ENCODE measurements at regions not wholly inside any gene's neighbourhood (a gene's known extent, or its start where the extent isn't known, plus 50 kb on each side); places are given as distances from the start of the nearest gene placed in this dataset.
A peak's percentile ranks its signal among the peaks of the same experiment; 100 is the strongest.

DNA sequence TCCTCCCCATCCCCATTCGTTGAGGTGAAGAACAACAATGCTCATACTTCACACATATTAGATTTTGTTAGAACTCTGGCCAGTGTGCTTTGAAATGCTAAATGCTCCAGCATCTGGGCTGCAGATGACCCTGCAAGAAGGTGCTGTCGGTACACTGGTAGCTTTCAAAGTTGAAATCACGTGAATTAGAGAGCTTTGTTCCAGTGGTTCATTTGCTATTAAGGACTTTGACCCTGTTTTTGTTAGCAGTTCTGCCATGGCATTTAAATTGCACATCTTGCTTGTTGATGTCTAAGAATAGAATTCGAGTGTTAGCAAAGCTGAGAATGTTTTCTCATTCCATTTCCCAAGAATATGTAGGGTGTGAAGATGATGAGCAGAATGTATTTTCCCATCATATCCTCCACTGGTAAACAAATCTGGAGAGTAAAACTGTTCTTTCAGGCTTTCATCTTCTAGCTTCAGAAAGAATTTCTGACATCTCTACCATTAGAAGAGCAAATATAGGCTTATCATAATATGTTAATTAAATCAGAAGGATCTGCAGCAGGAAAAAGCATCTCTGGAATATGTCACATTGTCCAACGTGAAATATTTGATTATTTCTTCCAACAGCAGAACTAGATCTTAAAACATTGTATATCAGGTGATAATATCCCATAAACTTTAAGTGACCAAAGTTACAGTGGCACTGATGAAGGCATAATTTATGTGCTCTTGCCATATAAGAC lies 98.8 kb upstream of the PDE3A start:
- no peaks in the 10 kb centered on the region for H3K27me3 ChIP-seq (ENCODE audit: control insufficient read depth in 1 of 2, insufficient read depth in 2 of 2, low read length in 2 of 2)
- no peaks in the 10 kb centered on the region for H3K9me3 ChIP-seq (ENCODE audit: control insufficient read depth in 2 of 2, low read length in 2 of 2)
- H3K9ac ChIP-seq (ENCODE audit: low read length in 2 of 2), result no peak overlapping the region
- peaks cover 14% of the 10 kb centered on the region for H3K4me1 ChIP-seq (ENCODE audit: control insufficient read depth, insufficient read depth, low read length)
- H3K4me3 ChIP-seq (ENCODE audit: low read length in 2 of 2), result no peak overlapping the region
- H3K36me3 ChIP-seq (ENCODE audit: control insufficient read depth in 2 of 2, insufficient read depth in 2 of 2, low read length in 2 of 2), result no peaks in the 10 kb centered on the region
- H3K27ac ChIP-seq (ENCODE audit: low read length), result no peak overlapping the region

DNA sequence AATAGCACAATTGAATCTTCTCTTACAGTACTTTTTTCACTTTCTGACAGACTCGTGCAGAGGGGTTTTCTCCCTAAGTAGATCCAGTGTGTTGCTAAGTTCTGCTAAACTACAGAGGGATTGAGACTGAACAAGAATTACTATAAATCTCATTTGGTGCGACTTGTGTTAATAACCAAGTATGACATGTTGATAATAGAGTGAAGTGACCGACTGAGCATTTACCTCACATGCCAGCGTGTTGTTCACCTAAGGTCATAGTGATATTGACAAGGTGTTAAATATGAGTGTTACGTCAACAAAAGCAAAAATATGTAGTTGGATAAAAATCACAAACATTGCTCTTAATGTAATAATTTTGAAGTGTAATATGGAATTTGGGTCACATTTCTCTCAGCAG lies 97.8 kb upstream of the PDE3A start:
- no peak overlapping the region for H3K9ac ChIP-seq (ENCODE audit: low read length in 2 of 2)
- no peaks in the 10 kb centered on the region for H3K36me3 ChIP-seq (ENCODE audit: control insufficient read depth in 2 of 2, insufficient read depth in 2 of 2, low read length in 2 of 2)
- H3K27ac ChIP-seq (ENCODE audit: low read length), result no peak overlapping the region
- H3K9me3 ChIP-seq (ENCODE audit: control insufficient read depth in 2 of 2, low read length in 2 of 2), result no peaks in the 10 kb centered on the region
- peaks cover 14% of the 10 kb centered on the region for H3K4me1 ChIP-seq (ENCODE audit: control insufficient read depth, insufficient read depth, low read length)
- no peak overlapping the region for H3K4me3 ChIP-seq (ENCODE audit: low read length in 2 of 2)
- no peaks in the 10 kb centered on the region for H3K27me3 ChIP-seq (ENCODE audit: control insufficient read depth in 1 of 2, insufficient read depth in 2 of 2, low read length in 2 of 2)

DNA sequence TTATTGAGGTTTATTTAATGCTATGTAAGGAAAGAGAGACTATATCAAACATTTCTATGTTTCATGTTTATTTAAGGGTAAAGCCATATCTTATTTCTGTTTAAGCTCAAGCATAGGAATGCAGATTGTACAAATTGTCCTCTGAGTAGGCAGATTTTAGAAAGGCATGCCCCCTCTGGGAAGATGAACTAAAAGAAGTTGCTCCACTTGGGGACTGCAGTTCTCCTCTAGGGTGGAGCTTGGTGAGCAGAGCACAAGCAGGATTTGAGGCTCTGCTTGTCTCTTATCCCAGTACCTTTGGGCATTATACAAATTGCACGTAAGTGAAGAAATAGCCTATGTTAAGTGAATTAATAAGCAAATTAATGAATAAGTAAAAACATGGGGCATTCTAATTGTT lies 96.2 kb upstream of the PDE3A start:
- Histone ChIP-seq H3K9ac (ENCODE audit: low read length in 2 of 2) (no peak overlapping the region), H3K4me1 (ENCODE audit: control insufficient read depth, insufficient read depth, low read length) (peaks cover 14% of the 10 kb centered on the region), H3K9me3 (ENCODE audit: control insufficient read depth in 2 of 2, low read length in 2 of 2) (no peaks in the 10 kb centered on the region), H3K36me3 (ENCODE audit: control insufficient read depth in 2 of 2, insufficient read depth in 2 of 2, low read length in 2 of 2) (no peaks in the 10 kb centered on the region), H3K4me3 (ENCODE audit: low read length in 2 of 2) (no peak overlapping the region), H3K27me3 (ENCODE audit: control insufficient read depth in 1 of 2, insufficient read depth in 2 of 2, low read length in 2 of 2) (no peaks in the 10 kb centered on the region), H3K27ac (ENCODE audit: low read length) (no peak overlapping the region)

DNA sequence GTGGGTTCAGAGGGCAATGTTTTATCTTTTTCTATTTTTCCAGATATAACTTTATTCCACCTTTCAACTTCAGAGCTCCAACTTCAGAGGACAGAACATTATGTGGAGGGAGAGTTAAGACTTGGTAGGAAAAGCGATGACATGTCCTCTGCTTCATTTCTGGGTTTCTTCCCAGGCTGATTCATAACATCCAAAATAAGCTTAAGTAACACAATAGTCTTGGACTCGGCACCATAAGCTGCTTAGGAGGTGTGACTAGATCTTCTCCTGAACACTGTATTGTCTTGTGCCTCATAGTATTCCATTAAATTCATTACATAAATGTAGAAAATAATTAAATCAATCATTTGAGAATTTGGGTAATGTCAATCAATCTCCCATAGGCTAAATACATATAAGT lies 95.5 kb upstream of the PDE3A start:
- H3K9me3 ChIP-seq (ENCODE audit: control insufficient read depth in 2 of 2, low read length in 2 of 2), result no peaks in the 10 kb centered on the region
- no peak overlapping the region for H3K27ac ChIP-seq (ENCODE audit: low read length)
- peaks cover 14% of the 10 kb centered on the region for H3K4me1 ChIP-seq (ENCODE audit: control insufficient read depth, insufficient read depth, low read length)
- no peak overlapping the region for H3K4me3 ChIP-seq (ENCODE audit: low read length in 2 of 2)
- H3K27me3 ChIP-seq (ENCODE audit: control insufficient read depth in 1 of 2, insufficient read depth in 2 of 2, low read length in 2 of 2), result no peaks in the 10 kb centered on the region
- H3K36me3 ChIP-seq (ENCODE audit: control insufficient read depth in 2 of 2, insufficient read depth in 2 of 2, low read length in 2 of 2), result no peaks in the 10 kb centered on the region
- H3K9ac ChIP-seq (ENCODE audit: low read length in 2 of 2), result no peak overlapping the region

DNA sequence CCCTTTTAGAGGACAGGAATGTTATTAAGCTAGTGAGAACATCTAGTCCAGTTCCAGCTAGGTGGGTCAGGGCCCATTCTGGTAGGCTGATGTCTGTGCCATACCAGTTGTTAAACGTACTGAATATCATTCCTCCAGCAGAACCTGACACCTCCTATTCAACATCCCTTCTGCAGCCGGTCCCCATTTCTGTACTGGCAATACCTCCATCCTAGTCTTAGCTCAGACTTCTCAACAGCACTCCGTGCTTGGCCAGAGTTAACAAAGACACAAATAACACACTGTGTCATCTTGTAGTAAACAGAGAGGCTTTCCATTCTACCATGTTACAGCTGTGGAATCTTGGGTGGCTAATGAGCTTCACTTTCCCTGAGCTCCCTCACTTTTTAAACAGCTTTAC lies 94.3 kb upstream of the PDE3A start:
- H3K27ac ChIP-seq (ENCODE audit: low read length), result peak overlapping the region; percentile 18
- no peak overlapping the region for H3K9ac ChIP-seq (ENCODE audit: low read length in 2 of 2)
- peaks cover 14% of the 10 kb centered on the region for H3K4me1 ChIP-seq (ENCODE audit: control insufficient read depth, insufficient read depth, low read length)
- H3K4me3 ChIP-seq (ENCODE audit: low read length in 2 of 2), result no peak overlapping the region
- no peaks in the 10 kb centered on the region for H3K9me3 ChIP-seq (ENCODE audit: control insufficient read depth in 2 of 2, low read length in 2 of 2)
- no peaks in the 10 kb centered on the region for H3K27me3 ChIP-seq (ENCODE audit: control insufficient read depth in 1 of 2, insufficient read depth in 2 of 2, low read length in 2 of 2)
- H3K36me3 ChIP-seq (ENCODE audit: control insufficient read depth in 2 of 2, insufficient read depth in 2 of 2, low read length in 2 of 2), result no peaks in the 10 kb centered on the region

DNA sequence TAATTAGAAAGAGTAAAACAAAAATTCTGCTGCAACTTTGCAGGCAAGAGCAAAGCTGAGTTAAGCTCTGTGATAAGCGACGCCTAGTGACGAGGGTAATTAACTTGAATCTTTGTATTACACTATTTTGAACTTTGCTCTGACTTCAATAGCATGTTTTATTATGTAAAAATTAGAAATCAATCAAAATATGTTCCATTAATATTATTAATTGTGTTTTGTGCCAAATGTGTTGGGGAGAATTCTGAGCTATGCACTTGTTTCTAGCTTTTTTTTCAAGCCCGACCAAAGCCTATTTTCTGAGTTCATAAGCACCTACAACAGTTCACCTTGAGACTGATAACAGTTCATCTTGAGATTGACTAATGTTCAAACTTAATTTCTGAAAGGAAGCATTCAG lies 90.1 kb upstream of the PDE3A start:
- Histone ChIP-seq H3K36me3 (ENCODE audit: control insufficient read depth in 2 of 2, insufficient read depth in 2 of 2, low read length in 2 of 2) (no peaks in the 10 kb centered on the region), H3K9ac (ENCODE audit: low read length in 2 of 2) (no peak overlapping the region), H3K27ac (ENCODE audit: low read length) (no peak overlapping the region), H3K9me3 (ENCODE audit: control insufficient read depth in 2 of 2, low read length in 2 of 2) (no peaks in the 10 kb centered on the region), H3K27me3 (ENCODE audit: control insufficient read depth in 1 of 2, insufficient read depth in 2 of 2, low read length in 2 of 2) (no peaks in the 10 kb centered on the region), H3K4me3 (ENCODE audit: low read length in 2 of 2) (no peak overlapping the region), H3K4me1 (ENCODE audit: control insufficient read depth, insufficient read depth, low read length) (peaks cover 3% of the 10 kb centered on the region)

DNA sequence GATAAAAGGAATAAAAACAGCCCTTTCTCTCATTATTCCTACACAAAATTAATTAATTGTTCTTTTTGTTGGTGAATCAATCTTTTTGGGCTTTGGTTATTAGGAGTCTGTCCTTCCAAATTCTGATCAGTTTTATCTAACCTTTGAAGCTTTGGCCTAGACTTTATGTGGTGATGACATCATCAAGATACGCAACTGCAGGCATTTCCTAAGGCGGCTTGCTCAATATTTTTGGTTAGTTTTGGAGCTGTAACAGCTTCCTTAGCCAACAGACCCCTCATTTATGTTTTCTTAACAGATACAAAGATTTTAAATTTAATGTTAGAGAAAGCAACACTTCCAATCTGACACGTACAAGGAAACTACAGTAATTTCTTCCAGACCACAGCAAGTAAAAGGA lies 87.8 kb upstream of the PDE3A start:
- Histone ChIP-seq H3K4me3 (ENCODE audit: low read length in 2 of 2) (no peak overlapping the region), H3K27me3 (ENCODE audit: control insufficient read depth in 1 of 2, insufficient read depth in 2 of 2, low read length in 2 of 2) (no peaks in the 10 kb centered on the region), H3K27ac (ENCODE audit: low read length) (no peak overlapping the region), H3K4me1 (ENCODE audit: control insufficient read depth, insufficient read depth, low read length) (no peaks in the 10 kb centered on the region), H3K36me3 (ENCODE audit: control insufficient read depth in 2 of 2, insufficient read depth in 2 of 2, low read length in 2 of 2) (no peaks in the 10 kb centered on the region), H3K9me3 (ENCODE audit: control insufficient read depth in 2 of 2, low read length in 2 of 2) (no peaks in the 10 kb centered on the region), H3K9ac (ENCODE audit: low read length in 2 of 2) (no peak overlapping the region)

DNA sequence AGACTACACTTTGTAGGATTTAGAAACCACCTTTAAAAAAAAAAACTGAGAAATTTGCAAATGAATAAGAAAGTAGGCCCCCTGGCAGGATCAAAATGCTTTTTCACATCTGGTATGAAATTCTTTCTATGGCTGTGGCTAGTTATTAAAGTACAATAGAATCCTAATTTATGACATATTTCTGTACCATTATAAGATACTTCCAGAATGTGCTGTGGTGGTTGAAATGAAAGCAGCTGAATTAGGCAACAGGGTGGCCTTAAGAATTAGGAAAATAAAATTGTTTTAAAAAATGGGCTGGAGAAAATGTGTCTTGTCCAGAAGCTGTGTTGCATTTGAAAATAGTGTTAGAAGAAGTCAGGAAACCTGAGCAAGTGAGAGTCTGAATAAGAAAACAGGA lies 85.9 kb upstream of the PDE3A start:
- Histone ChIP-seq H3K4me3 (ENCODE audit: low read length in 2 of 2) (no peak overlapping the region), H3K27ac (ENCODE audit: low read length) (no peak overlapping the region), H3K27me3 (ENCODE audit: control insufficient read depth in 1 of 2, insufficient read depth in 2 of 2, low read length in 2 of 2) (no peaks in the 10 kb centered on the region), H3K4me1 (ENCODE audit: control insufficient read depth, insufficient read depth, low read length) (no peaks in the 10 kb centered on the region), H3K9ac (ENCODE audit: low read length in 2 of 2) (no peak overlapping the region), H3K9me3 (ENCODE audit: control insufficient read depth in 2 of 2, low read length in 2 of 2) (no peaks in the 10 kb centered on the region), H3K36me3 (ENCODE audit: control insufficient read depth in 2 of 2, insufficient read depth in 2 of 2, low read length in 2 of 2) (no peaks in the 10 kb centered on the region)

DNA sequence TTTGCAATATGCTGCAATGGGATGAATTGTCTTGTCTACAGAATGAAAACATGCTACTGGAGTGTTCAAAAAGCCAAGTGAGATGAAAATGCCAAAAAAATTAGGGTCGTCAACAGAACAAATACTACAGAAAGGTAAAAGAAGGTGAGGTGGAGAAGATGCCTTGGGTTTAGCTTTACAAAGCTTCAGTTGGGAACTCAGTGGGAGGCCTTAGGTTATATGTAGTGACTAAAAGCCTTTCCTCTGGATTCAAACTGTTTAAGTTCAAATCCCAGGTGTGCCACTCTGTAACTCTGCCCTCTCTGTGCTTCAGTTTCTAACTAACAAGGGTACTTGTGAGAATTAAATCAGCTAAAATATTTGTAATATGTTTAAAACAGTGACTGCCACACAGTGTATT lies 84.9 kb upstream of the PDE3A start:
- Histone ChIP-seq H3K4me1 (ENCODE audit: control insufficient read depth, insufficient read depth, low read length) (no peaks in the 10 kb centered on the region), H3K9ac (ENCODE audit: low read length in 2 of 2) (no peak overlapping the region), H3K9me3 (ENCODE audit: control insufficient read depth in 2 of 2, low read length in 2 of 2) (no peaks in the 10 kb centered on the region), H3K27me3 (ENCODE audit: control insufficient read depth in 1 of 2, insufficient read depth in 2 of 2, low read length in 2 of 2) (no peaks in the 10 kb centered on the region), H3K36me3 (ENCODE audit: control insufficient read depth in 2 of 2, insufficient read depth in 2 of 2, low read length in 2 of 2) (no peaks in the 10 kb centered on the region), H3K27ac (ENCODE audit: low read length) (no peak overlapping the region), H3K4me3 (ENCODE audit: low read length in 2 of 2) (no peak overlapping the region)

DNA sequence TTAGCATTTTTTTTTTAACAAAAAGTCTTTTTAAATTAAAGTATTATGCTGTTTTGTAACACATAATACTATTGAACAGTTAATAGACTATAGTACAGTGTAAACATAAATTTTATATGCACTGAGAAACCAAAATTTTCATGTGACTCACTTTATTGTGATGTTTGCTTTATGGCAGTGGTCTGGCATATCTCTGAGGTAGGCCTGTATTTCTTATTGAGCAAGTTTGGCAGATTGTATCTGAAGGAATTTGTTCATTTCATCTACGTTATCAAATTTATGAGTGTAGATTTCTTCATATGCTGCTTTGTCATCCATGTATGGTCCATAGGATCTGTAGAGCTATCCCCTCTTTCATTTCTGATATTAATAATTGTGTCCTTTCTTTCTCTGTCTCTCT lies 78.8 kb upstream of the PDE3A start:
- Histone ChIP-seq H3K27me3 (ENCODE audit: control insufficient read depth in 1 of 2, insufficient read depth in 2 of 2, low read length in 2 of 2) (no peaks in the 10 kb centered on the region), H3K27ac (ENCODE audit: low read length) (no peak overlapping the region)

DNA sequence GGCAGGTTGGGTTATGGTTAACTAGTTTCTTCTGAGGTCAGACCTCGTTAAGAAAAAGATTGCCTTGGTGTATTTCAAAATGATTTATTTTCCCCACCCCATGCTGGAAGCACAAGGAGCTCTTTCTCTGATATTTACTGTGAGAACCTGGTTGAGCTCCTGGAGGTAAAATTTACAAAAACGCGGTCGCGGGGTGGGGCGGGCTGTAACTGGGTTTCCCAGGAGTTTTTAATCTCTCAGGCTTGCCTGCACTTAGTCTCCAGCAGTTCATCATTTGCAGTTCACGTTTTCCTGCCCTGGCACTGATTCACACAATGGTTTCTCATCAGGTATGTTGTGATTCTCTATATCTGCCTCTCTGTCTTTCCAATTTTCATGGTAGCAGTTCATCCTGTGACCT lies 67.9 kb upstream of the PDE3A start:
- no peak overlapping the region for H3K4me3 ChIP-seq (ENCODE audit: low read length in 2 of 2)
- no peaks in the 10 kb centered on the region for H3K36me3 ChIP-seq (ENCODE audit: control insufficient read depth in 2 of 2, insufficient read depth in 2 of 2, low read length in 2 of 2)
- H3K27ac ChIP-seq (ENCODE audit: low read length), result no peak overlapping the region
- no peak overlapping the region for H3K9ac ChIP-seq (ENCODE audit: low read length in 2 of 2)
- no peaks in the 10 kb centered on the region for H3K4me1 ChIP-seq (ENCODE audit: control insufficient read depth, insufficient read depth, low read length)
- H3K9me3 ChIP-seq (ENCODE audit: control insufficient read depth in 2 of 2, low read length in 2 of 2), result no peaks in the 10 kb centered on the region
- H3K27me3 ChIP-seq (ENCODE audit: control insufficient read depth in 1 of 2, insufficient read depth in 2 of 2, low read length in 2 of 2), result no peaks in the 10 kb centered on the region

More for the DNA sequence above, 78.8 kb upstream of the PDE3A start:
- no peak overlapping the region for H3K9ac ChIP-seq (ENCODE audit: low read length in 2 of 2)
- no peaks in the 10 kb centered on the region for H3K9me3 ChIP-seq (ENCODE audit: control insufficient read depth in 2 of 2, low read length in 2 of 2)
- no peaks in the 10 kb centered on the region for H3K36me3 ChIP-seq (ENCODE audit: control insufficient read depth in 2 of 2, insufficient read depth in 2 of 2, low read length in 2 of 2)
- H3K4me3 ChIP-seq (ENCODE audit: low read length in 2 of 2), result no peak overlapping the region
- no peaks in the 10 kb centered on the region for H3K4me1 ChIP-seq (ENCODE audit: control insufficient read depth, insufficient read depth, low read length)
